Pancreas (tissue), 10 donors: ENCODE measurements at regions not wholly inside any gene's neighbourhood (a gene's known extent, or its start where the extent isn't known, plus 50 kb on each side); places are given as distances from the start of the nearest gene placed in this dataset.
A peak's percentile ranks its signal among the peaks of the same experiment; 100 is the strongest.
"Not testable (repeated sequence)": the region's sequence is repeated elsewhere in the genome, so short reads cannot be mapped to it uniquely, and the experiment has no call there.

Experiments used
- ATAC-seq, 4 donors: fragments of 200-7000 bp; cut with Tn5 transposase; one replicate each; pipeline versions ENCODE4 v1.8.0 to v1.9.1; 2020; ENCODE audit warnings: mild to moderate bottlenecking in 4 of 4, moderate library complexity in 4 of 4
- DNase-seq, 6 donors: peaks; one replicate each; pipeline ENCODE4 v3.0.0-alpha.2; 2020
- FAIRE-seq: peaks from 2 replicates; lab custom pipeline; 2012; peaks lifted over from hg19 to GRCh38; lab: Jason Lieb, UNC
- H3K27ac ChIP-seq, 4 donors: fragments of 200-600 bp; sonication (generic); 1 replicate in 3 of 4; 2 replicates in 1 of 4; pipeline versions ENCODE4 v1.5.0 to v1.8.0; 2020
- H3K27me3 ChIP-seq, 4 donors: fragments of 200-600 bp; one replicate each; pipeline ENCODE4 v1.8.0; 2021
- H3K36me3 ChIP-seq, 3 donors: fragments of 200-600 bp; sonication (generic) in 1 of 3; one replicate each; pipeline versions ENCODE4 v1.5.0 to v1.8.0; 2020 to 2021
- H3K4me1 ChIP-seq, 3 donors: fragments of 200-600 bp; one replicate each; pipeline ENCODE4 v1.8.0; 2021
- H3K4me3 ChIP-seq, 4 donors: fragments of 200-600 bp; sonication (generic) in 2 of 4; one replicate each; pipeline versions ENCODE4 v1.5.0 to v1.8.0; 2020 to 2021
- H3K9me3 ChIP-seq, 4 donors: fragments of 200-600 bp; one replicate each; pipeline ENCODE4 v1.8.0; 2021
- WGBS, 2 donors: extraction: QIAGEN DNeasy Blood & Tissue Kit; methylation state at CpG; one replicate each; pipeline ENCODE4 v1.1.7; 2013; 5-methylcytosine and 5-hydroxymethylcytosine counted together
- intact Hi-C, 3 donors: fragments of 100-400 bp; cut with DNase I; formaldehyde crosslinking; loops; one replicate each; pipeline versions ENCODE4 v1.11.1 to v1.14.2; 2022
- TF ChIP-seq, protein P1 (sequence below), 4 donors: fragments of 200-600 bp; sonication (generic) in 3 of 4; IDR thresholded peaks; one replicate each; pipeline versions ENCODE4 v1.5.0 to v1.8.0; 2021; ENCODE audit warnings: antibody characterized with exemption in 4 of 4
- donor health status: healthy with polysubstance abuse.
- donor health status: DM: no; HTN: no; CAD: no; lungs with moderate emphysema.
- donor health status: DM: no; HTN: no; CAD: no.
- donor health status: control.
- donor health status: control.
- donor health status: Bipolar disorder and iron deficiency.
- donor health status: DM: yes; HTN: yes; CAD: no.
- donor health status: DM: no; HTN: no; CAD: no.
- donor health status: DM: no; HTN: no; CAD: no.
- donor health status: DM: yes; HTN: yes; CAD: no.

DNA sequence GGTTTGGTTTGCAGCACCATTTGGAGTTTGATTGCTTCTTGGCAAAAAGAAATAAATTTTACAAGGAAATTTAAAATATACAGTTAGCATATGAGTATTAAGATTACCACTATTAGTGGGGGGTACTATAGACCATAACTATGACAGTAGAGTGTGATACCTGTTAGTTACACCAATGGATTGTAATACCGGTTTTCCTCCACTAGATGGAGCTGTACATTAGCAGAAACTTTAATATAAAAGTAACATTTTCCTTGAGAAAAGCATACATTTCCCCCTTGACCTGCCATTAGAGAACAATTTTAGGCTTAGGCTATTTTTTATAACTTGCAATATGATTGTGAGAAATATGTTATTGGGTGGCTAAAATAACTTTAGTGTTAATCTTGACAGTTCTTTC is 163.9 kb upstream of the TGIF2LX start:
- H3K9me3 ChIP-seq, H3K27me3 ChIP-seq, DNase-seq, H3K4me3 ChIP-seq, H3K4me1 ChIP-seq, intact Hi-C loops, H3K36me3 ChIP-seq, H3K27ac ChIP-seq, ATAC-seq: not testable (repeated sequence)
- peak; percentile 29 for FAIRE-seq
- TF ChIP-seq, protein P1, sequence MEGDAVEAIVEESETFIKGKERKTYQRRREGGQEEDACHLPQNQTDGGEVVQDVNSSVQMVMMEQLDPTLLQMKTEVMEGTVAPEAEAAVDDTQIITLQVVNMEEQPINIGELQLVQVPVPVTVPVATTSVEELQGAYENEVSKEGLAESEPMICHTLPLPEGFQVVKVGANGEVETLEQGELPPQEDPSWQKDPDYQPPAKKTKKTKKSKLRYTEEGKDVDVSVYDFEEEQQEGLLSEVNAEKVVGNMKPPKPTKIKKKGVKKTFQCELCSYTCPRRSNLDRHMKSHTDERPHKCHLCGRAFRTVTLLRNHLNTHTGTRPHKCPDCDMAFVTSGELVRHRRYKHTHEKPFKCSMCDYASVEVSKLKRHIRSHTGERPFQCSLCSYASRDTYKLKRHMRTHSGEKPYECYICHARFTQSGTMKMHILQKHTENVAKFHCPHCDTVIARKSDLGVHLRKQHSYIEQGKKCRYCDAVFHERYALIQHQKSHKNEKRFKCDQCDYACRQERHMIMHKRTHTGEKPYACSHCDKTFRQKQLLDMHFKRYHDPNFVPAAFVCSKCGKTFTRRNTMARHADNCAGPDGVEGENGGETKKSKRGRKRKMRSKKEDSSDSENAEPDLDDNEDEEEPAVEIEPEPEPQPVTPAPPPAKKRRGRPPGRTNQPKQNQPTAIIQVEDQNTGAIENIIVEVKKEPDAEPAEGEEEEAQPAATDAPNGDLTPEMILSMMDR (IDR thresholded peaks at IDR 0.05), result peak; percentile 33 to 65 (median 58)
- 0% methylated on average over 1 of the region's 1 CpG for WGBS, 2 donors

DNA sequence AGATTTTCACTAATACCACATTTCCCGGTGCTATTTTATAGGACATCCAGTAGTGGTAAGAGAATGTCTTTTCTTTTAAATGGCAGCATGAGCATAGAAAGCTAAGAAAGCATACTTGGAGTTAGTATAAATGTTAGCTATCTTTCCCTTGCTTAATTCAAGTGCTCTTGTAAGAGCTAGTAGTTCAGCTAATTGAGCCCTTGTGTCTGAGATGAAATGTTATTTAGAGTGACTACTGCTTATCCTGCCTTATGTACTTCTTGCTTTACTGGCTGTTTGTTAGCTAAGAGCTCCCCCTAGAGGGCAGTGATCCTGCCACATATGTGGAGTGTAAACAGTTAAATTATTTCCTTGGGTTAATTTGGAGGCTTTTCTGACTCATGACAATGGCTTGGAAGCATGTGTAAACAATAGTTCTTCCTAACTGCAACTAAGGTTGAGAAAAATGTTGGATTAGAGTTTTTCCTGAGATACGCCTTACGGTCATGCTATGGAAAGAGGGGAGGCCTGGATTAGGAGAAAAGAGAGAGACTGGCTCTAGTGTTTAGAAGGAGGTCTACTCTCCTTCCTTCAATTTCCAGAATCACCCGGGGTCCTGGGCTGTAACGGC is 162.5 kb upstream of the TGIF2LX start:
- WGBS, 2 donors, result 62 to 85% methylated on average over 5 of the region's 5 CpGs
- ATAC-seq, H3K9me3 ChIP-seq, H3K4me3 ChIP-seq, FAIRE-seq, DNase-seq, intact Hi-C loops, H3K27ac ChIP-seq, H3K4me1 ChIP-seq, H3K27me3 ChIP-seq, H3K36me3 ChIP-seq: not testable (repeated sequence)

DNA sequence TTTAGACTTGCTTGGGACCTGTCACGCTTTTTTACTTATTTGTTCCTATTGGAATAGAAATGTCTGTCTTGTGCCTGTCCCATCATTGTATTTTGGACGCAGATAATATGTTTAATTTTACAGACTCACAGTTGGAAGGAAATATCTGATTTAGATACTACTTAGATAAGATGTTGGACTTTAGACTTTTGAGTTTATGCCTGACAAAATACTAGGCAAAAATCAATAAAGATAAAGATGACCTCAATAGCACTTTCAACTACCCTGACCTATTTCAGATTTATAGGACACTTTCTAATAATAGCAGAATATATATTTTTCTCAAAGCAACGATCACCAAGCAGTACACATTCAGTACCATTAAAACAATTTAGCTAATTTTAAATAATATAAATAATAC is 150.1 kb upstream of the TGIF2LX start:
- H3K36me3 ChIP-seq, intact Hi-C loops, H3K27ac ChIP-seq, H3K4me3 ChIP-seq, DNase-seq, ATAC-seq, H3K4me1 ChIP-seq, H3K27me3 ChIP-seq, FAIRE-seq, H3K9me3 ChIP-seq: not testable (repeated sequence)
- 30 to 40% methylated on average over 3 of the region's 3 CpGs for WGBS, 2 donors

DNA sequence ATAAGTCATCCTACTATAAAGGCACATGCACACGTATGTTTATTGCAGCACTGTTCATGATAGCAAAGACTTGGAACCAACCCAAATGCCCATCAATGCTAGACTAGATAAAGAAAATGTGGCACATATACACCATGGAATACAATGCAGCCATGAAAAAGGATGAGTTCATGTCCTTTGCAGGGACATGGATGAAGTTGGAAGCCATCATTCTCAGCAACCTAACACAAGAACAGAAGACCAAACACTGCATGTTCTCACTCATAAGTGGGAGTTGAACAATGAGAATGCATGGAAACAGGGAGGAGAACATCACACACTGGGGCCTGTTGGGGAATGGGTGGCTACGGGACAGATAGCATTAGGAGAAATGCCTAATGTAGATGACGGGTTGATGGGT is 110.3 kb upstream of the TGIF2LX start:
- DNase-seq, H3K4me3 ChIP-seq, H3K4me1 ChIP-seq, H3K9me3 ChIP-seq, ATAC-seq, FAIRE-seq, H3K27me3 ChIP-seq, intact Hi-C loops, H3K27ac ChIP-seq, H3K36me3 ChIP-seq: not testable (repeated sequence)
- WGBS, 2 donors, result 53 to 65% methylated on average over 3 of the region's 3 CpGs

DNA sequence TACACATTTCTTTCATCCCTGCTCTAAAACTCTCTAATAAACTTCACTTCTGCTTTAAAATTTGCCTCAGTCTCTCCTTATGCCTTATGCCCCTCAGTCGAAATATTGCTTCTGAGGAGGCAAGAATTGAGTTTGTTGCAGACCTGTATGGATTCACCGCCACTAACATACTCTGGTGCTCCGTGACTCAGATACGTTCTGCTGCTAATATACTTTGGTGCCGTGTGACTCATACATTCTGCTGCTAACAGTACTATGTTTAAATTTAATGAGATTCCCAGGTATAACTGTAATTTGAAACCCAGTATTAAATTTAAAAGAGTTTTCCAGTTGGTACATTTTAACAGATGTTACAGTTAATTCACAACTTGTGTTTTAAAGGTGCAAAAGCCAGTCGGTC is 82.0 kb upstream of the TGIF2LX start:
- H3K27me3 ChIP-seq, H3K36me3 ChIP-seq, FAIRE-seq, H3K27ac ChIP-seq, intact Hi-C loops, DNase-seq, H3K4me3 ChIP-seq, H3K4me1 ChIP-seq, H3K9me3 ChIP-seq, ATAC-seq: not testable (repeated sequence)
- WGBS, 2 donors, result 69 to 80% methylated on average over 6 of the region's 6 CpGs

DNA sequence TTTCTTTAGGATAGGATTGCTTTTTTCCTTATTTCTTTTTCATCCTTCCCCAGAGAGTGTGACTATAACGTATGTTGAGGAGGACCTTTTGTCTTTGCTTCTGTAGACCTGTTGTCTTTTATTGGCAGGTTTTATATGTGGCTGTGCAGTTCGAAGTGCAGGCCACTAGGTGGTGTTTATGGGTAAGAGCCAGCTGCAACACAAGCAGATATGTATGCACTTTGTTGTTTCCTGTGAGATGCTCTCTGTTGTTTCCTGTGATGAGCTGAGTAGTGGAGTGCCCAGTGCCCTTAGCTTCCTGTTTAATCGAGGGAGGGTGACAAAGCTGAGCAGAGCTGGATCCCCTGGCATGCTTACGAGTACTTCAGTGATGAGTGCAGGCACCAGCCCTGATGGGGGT is 50.0 kb upstream of the TGIF2LX start:
- H3K27me3 ChIP-seq, H3K4me3 ChIP-seq, H3K4me1 ChIP-seq, FAIRE-seq, H3K9me3 ChIP-seq, H3K27ac ChIP-seq, H3K36me3 ChIP-seq, intact Hi-C loops: not testable (repeated sequence)
- 16 to 19% methylated on average over 4 of the region's 4 CpGs for WGBS, 2 donors
- TF ChIP-seq, protein P1 (IDR thresholded peaks at IDR 0.05), result peak in 3 of 4 donors; percentile 11 to 37 (median 25)
- ATAC-seq, result peak; percentile 55 to 77 (median 74)
- DNase-seq, result peak in 1 of 6 donors; percentile 33
